Gastroesophageal sphincter (tissue), 4 donors: ENCODE measurements at regions not wholly inside any gene's neighbourhood (a gene's known extent, or its start where the extent isn't known, plus 50 kb on each side); places are given as distances from the start of the nearest gene placed in this dataset.
A peak's percentile ranks its signal among the peaks of the same experiment; 100 is the strongest.

Experiments used
- ATAC-seq: fragments of 150-250 bp; one replicate; pipeline ENCODE4 v1.9.1; 2016; ENCODE audit warnings: mild to moderate bottlenecking, moderate library complexity
- H3K27ac ChIP-seq, 4 donors: fragments of 200-600 bp; sonication (generic) in 3 of 4; 1 replicate in 3 of 4; 2 replicates in 1 of 4; pipeline ENCODE4 v1.5.1; 2016 to 2019
- H3K27me3 ChIP-seq: fragments of 200-600 bp; sonication (generic); one replicate; pipeline ENCODE4 v1.5.1; 2019
- H3K36me3 ChIP-seq, 2 donors: fragments of 200-600 bp; sonication (generic); one replicate each; pipeline ENCODE4 v1.5.1; 2019; ENCODE audit warnings: control low read depth in 1 of 2
- H3K4me1 ChIP-seq, 3 donors: fragments of 200-600 bp; sonication (generic); 1 replicate in 2 of 3; 2 replicates in 1 of 3; pipeline ENCODE4 v1.5.1; 2016 to 2019; ENCODE audit warnings: control low read depth in 2 of 3
- H3K4me3 ChIP-seq, 2 donors: fragments of 200-600 bp; sonication (generic); one replicate each; pipeline ENCODE4 v1.5.1; 2019; ENCODE audit warnings: mild to moderate bottlenecking in 1 of 2, moderate library complexity in 1 of 2
- H3K9me3 ChIP-seq, 3 donors: fragments of 200-600 bp; sonication (generic); one replicate each; pipeline ENCODE4 v1.5.1; 2017 to 2019; ENCODE audit warnings: control low read depth in 2 of 3
- EP300 ChIP-seq: sonication (generic); formaldehyde crosslinking; IDR thresholded peaks from one replicate; pipeline ENCODE4 v1.6.1; 2017; ENCODE audit warnings: antibody characterized with exemption, mild to moderate bottlenecking
- POLR2A ChIP-seq, 2 donors: fragments of 450-650 bp; IDR thresholded peaks; one replicate each; pipeline ENCODE4 v1.6.1; 2017; ENCODE audit warnings: antibody characterized with exemption in 2 of 2, mild to moderate bottlenecking in 2 of 2, moderate library complexity in 1 of 2
- POLR2AphosphoS5 ChIP-seq: sonication (generic); formaldehyde crosslinking; IDR thresholded peaks from one replicate; pipeline ENCODE4 v1.6.1; 2017; ENCODE audit warnings: antibody characterized with exemption
- WGBS, 2 donors: methylation state at CpG; one replicate each; pipeline ENCODE4 v1.1.5; 2018; ENCODE audit warnings: low coverage in 1 of 2; 5-methylcytosine and 5-hydroxymethylcytosine counted together
- TF ChIP-seq, protein P1 (sequence below), 4 experiments: fragments of 200-600 bp in 2 of 4; fragments of 450-650 bp in 2 of 4; sonication (generic) in 1 of 4; IDR thresholded peaks; one replicate each; pipeline ENCODE4 v1.5.1; 2017 to 2019; ENCODE audit warnings: antibody characterized with exemption in 4 of 4, mild to moderate bottlenecking in 2 of 4, moderate library complexity in 2 of 4

- ATAC-seq = no peak
- Histone ChIP-seq H3K27ac (no peak overlapping the region), H3K27me3 (no peaks in the 10 kb centered on the region), H3K4me3 (no peak overlapping the region), H3K9me3 (peaks cover 0 to 15% (median 0%) of the 10 kb centered on the region in 3 donors), H3K36me3 (no peaks in the 10 kb centered on the region), H3K4me1 (no peaks in the 10 kb centered on the region)
- TF ChIP-seq POLR2A (IDR thresholded peaks at IDR 0.05) (no peak), EP300 (no peak), POLR2AphosphoS5 (no peak)
- TF ChIP-seq, protein P1, sequence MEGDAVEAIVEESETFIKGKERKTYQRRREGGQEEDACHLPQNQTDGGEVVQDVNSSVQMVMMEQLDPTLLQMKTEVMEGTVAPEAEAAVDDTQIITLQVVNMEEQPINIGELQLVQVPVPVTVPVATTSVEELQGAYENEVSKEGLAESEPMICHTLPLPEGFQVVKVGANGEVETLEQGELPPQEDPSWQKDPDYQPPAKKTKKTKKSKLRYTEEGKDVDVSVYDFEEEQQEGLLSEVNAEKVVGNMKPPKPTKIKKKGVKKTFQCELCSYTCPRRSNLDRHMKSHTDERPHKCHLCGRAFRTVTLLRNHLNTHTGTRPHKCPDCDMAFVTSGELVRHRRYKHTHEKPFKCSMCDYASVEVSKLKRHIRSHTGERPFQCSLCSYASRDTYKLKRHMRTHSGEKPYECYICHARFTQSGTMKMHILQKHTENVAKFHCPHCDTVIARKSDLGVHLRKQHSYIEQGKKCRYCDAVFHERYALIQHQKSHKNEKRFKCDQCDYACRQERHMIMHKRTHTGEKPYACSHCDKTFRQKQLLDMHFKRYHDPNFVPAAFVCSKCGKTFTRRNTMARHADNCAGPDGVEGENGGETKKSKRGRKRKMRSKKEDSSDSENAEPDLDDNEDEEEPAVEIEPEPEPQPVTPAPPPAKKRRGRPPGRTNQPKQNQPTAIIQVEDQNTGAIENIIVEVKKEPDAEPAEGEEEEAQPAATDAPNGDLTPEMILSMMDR (IDR thresholded peaks at IDR 0.05) = no peak
- WGBS, 2 donors = 52 to 75% methylated on average over 1 of the region's 1 CpG
These were observed 325.1 kb upstream of the DDHD1 start for GRCh38 chr14:53478174-53478573.

DNA sequence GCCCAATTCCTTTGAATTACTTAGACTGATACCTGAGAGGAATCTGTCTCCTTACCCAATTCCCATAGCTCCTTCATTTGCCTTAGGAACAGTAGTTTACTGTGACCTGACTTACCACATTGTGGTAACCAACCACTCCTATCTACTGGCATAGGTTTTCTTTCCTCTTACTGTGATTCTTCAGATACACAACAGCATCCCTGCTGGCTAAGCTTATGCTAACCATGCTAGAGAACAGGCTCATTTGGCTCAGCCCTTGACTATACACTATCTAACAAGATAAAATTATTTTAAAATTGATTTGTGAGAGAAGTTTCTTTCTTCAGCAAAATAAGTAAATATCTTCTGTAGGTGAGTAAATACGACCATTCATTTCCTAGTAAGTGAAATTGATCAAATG is 320.4 kb upstream of the DDHD1 start:
- no peaks in the 10 kb centered on the region for H3K9me3 ChIP-seq
- ATAC-seq = no peak
- 91 to 93% methylated on average over 1 of the region's 1 CpG for WGBS, 2 donors
- no peaks in the 10 kb centered on the region for H3K36me3 ChIP-seq
- no peak for TF ChIP-seq EP300
- no peak for TF ChIP-seq POLR2AphosphoS5
- TF ChIP-seq POLR2A (IDR thresholded peaks at IDR 0.05) = no peak
- TF ChIP-seq, protein P1 (IDR thresholded peaks at IDR 0.05) = no peak
- no peak overlapping the region for H3K4me3 ChIP-seq
- no peak overlapping the region for H3K27ac ChIP-seq
- H3K27me3 ChIP-seq = no peaks in the 10 kb centered on the region
- peaks cover 0 to 16% (median 4%) of the 10 kb centered on the region in 3 donors for H3K4me1 ChIP-seq

DNA sequence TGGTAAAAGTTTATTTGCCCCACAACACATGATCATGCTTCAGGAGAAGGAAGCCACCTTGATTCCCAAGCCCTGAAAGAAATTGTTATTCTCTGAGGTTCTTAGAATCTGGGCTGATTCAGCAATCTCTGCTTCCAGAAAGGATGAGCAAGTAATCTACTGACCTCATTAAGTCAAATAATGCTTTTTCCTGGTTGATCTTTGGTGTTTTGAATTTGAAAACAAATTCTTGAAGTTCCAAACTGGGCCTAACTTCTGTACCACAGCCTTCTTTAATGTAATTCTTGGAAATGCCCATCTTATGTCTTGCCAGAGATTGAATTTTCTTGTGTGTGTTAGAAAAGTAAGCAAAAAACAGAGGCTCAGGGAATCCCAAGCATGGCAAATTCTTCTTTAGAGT is 319.2 kb upstream of the DDHD1 start:
- Histone ChIP-seq H3K36me3 (no peaks in the 10 kb centered on the region), H3K27ac (no peak overlapping the region)

DNA sequence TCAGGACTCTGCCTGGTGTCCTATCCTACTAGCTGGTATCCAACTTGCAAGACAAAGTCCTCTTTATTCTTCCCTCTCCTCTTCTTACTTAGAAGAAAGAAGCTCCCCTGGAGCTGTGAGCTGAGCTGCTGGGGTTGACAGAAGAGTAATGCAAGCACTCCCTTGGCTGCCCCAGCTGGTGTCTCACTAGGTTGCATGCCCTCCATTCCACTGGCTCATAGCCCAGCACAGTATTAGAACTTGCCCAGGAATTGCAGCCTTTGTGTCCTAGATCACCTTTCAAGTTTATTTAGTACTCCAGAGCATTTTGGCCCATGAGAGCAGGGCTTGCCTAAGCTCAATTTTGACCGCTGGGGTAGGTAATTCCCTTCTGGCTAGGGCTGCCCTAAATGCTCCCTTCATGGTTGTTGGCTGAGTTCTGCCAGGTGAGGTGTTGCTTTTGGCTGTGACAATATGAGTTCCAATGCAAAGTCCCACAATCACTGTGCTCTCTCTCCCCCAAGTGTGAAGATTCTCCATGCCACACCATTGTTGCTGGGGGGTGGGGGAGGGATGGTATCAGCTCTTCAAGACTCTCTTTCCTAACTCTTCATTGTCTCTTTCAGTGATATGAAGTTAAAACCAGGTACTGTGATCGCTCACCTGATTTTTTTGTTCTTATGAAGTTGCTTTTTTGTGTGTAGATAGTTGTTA is 317.4 kb upstream of the DDHD1 start:
- WGBS, 2 donors = 82 to 100% methylated on average over 1 to 2 of the region's 2 CpGs
- no peaks in the 10 kb centered on the region for H3K36me3 ChIP-seq
- no peaks in the 10 kb centered on the region for H3K27me3 ChIP-seq
- H3K9me3 ChIP-seq = no peaks in the 10 kb centered on the region
- TF ChIP-seq, protein P1 (IDR thresholded peaks at IDR 0.05) = no peak
- TF ChIP-seq POLR2AphosphoS5 (peak; percentile 71), EP300 (no peak), POLR2A (IDR thresholded peaks at IDR 0.05) (no peak)
- peaks cover 0 to 16% (median 4%) of the 10 kb centered on the region in 3 donors for H3K4me1 ChIP-seq
- ATAC-seq = peak; percentile 85
- peak overlapping the region in 2 of 4 donors; percentile 22 to 35 for H3K27ac ChIP-seq
- no peak overlapping the region for H3K4me3 ChIP-seq

More for the DNA sequence above, 319.2 kb upstream of the DDHD1 start:
- H3K4me1 ChIP-seq = peaks cover 0 to 16% (median 4%) of the 10 kb centered on the region in 3 donors
- H3K4me3 ChIP-seq = no peak overlapping the region
- no peaks in the 10 kb centered on the region for H3K9me3 ChIP-seq
- ATAC-seq = no peak
- no peaks in the 10 kb centered on the region for H3K27me3 ChIP-seq
- TF ChIP-seq, protein P1 (IDR thresholded peaks at IDR 0.05) = no peak
- TF ChIP-seq POLR2AphosphoS5 (no peak), EP300 (no peak), POLR2A (IDR thresholded peaks at IDR 0.05) (no peak)

- no peak overlapping the region for H3K4me3 ChIP-seq
- ATAC-seq = no peak
These were observed 315.8 kb upstream of the DDHD1 start for GRCh38 chr14:53468876-53469275.

More at GRCh38 chr14:53468876-53469275, 315.8 kb upstream of the DDHD1 start:
- Histone ChIP-seq H3K4me1 (peaks cover 0 to 16% (median 4%) of the 10 kb centered on the region in 3 donors), H3K9me3 (no peaks in the 10 kb centered on the region), H3K27ac (no peak overlapping the region), H3K36me3 (no peaks in the 10 kb centered on the region), H3K27me3 (no peaks in the 10 kb centered on the region)
- TF ChIP-seq EP300 = no peak
- no peak for TF ChIP-seq POLR2A (IDR thresholded peaks at IDR 0.05)
- TF ChIP-seq, protein P1 (IDR thresholded peaks at IDR 0.05) = no peak
- TF ChIP-seq POLR2AphosphoS5 = no peak
- 71 to 88% methylated on average over 1 to 2 of the region's 3 CpGs for WGBS, 2 donors
